WTC11 (cell line): ENCODE measurements at regions not wholly inside any gene's neighbourhood (a gene's known extent, or its start where the extent isn't known, plus 50 kb on each side); places are given as distances from the start of the nearest gene placed in this dataset.

ENCODE experiments used
- ATAC-seq: fragments of 200-7000 bp; cut with Tn5 transposase; 2 replicates; pipeline ENCODE4 v1.10.0; 2021; ENCODE audit warnings: mild to moderate bottlenecking, moderate library complexity
- CTCF ChIA-PET: fragments of 300-600 bp; sonication (Branson Sonifier 250); formaldehyde crosslinking; loops from one replicate; lab custom pipeline; 2021; ENCODE audit warnings: antibody characterized with exemption; lab: Charles Lee
- POLR2A ChIA-PET: fragments of 350-600 bp; sonication (Branson Sonifier 250); formaldehyde crosslinking; loops from one replicate; lab custom pipeline; 2021; ENCODE audit warnings: antibody characterized with exemption; lab: Charles Lee
- DNase-seq: peaks from one replicate; pipeline ENCODE4 v3.0.0; 2021; ENCODE audit warnings: low spot score
- H3K27ac Mint-ChIP-seq: 2 replicates; pipeline ENCODE4 v1.8.0; 2021; ENCODE audit warnings: mixed read lengths
- H3K27me3 Mint-ChIP-seq: 2 replicates; pipeline ENCODE4 v1.8.0; 2021; ENCODE audit warnings: low read depth, mild to moderate bottlenecking, moderate library complexity, mixed read lengths
- H3K36me3 Mint-ChIP-seq: 2 replicates; pipeline ENCODE4 v1.8.0; 2021; ENCODE audit warnings: mixed read lengths
- H3K4me1 Mint-ChIP-seq: 2 replicates; pipeline ENCODE4 v1.8.0; 2022; ENCODE audit warnings: mixed read lengths
- H3K4me3 Mint-ChIP-seq: 2 replicates; pipeline ENCODE4 v1.8.0; 2021; ENCODE audit warnings: mild to moderate bottlenecking, moderate library complexity, mixed read lengths
- H3K9me3 Mint-ChIP-seq: 2 replicates; pipeline ENCODE4 v1.8.0; 2021; ENCODE audit warnings: mixed read lengths
- FOXJ3 ChIP-seq: sonication (generic); formaldehyde crosslinking; IDR thresholded peaks from 2 replicates; pipeline ENCODE4 v1.9.0; 2021; ENCODE audit warnings: missing genetic modification reagents, mild to moderate bottlenecking, borderline replicate concordance
- FOXP1 ChIP-seq: sonication (generic); formaldehyde crosslinking; IDR thresholded peaks from 2 replicates; pipeline ENCODE4 v1.8.0; 2022; ENCODE audit warnings: missing genetic modification reagents, mild to moderate bottlenecking, moderate library complexity, borderline replicate concordance
- GTF2I ChIP-seq: fragments of 250-450 bp; sonication (Bioruptor Pico); conservative IDR thresholded peaks from 2 replicates; pipeline ENCODE4 v1.4.0; 2021; ENCODE audit warnings: mild to moderate bottlenecking
- IRF2 ChIP-seq: sonication (generic); formaldehyde crosslinking; IDR thresholded peaks from 2 replicates; pipeline ENCODE4 v1.8.0; 2022; ENCODE audit warnings: low read depth, missing genetic modification reagents, borderline replicate concordance
- JAZF1 ChIP-seq: fragments of 250-450 bp; sonication (Bioruptor Pico); IDR thresholded peaks from 2 replicates; pipeline ENCODE4 v1.9.0; 2021; ENCODE audit warnings: moderate library complexity, mild to moderate bottlenecking, inconsistent platforms
- PRRX2 ChIP-seq: fragments of 250-450 bp; sonication (Bioruptor Pico); IDR thresholded peaks from 2 replicates; pipeline ENCODE4 v1.8.0; 2021; ENCODE audit warnings: mild to moderate bottlenecking
- RELA ChIP-seq: sonication (generic); formaldehyde crosslinking; IDR thresholded peaks from 2 replicates; pipeline ENCODE4 v1.8.1; 2022; ENCODE audit warnings: missing genetic modification reagents, mild to moderate bottlenecking, borderline replicate concordance
- SMAD4 ChIP-seq: sonication (generic); formaldehyde crosslinking; IDR thresholded peaks from 2 replicates; pipeline ENCODE4 v1.8.0; 2022; ENCODE audit warnings: mild to moderate bottlenecking, missing genetic modification reagents
- ZNF671 ChIP-seq: fragments of 250-450 bp; sonication (Bioruptor Pico); IDR thresholded peaks from 2 replicates; pipeline ENCODE4 v1.8.0; 2021; ENCODE audit warnings: mild to moderate bottlenecking
- TF ChIP-seq, protein P1 (sequence below): sonication (generic); formaldehyde crosslinking; IDR thresholded peaks from 2 replicates; pipeline ENCODE4 v1.8.1; 2023; ENCODE audit warnings: mild to moderate bottlenecking, missing genetic modification reagents, moderate library complexity
- TF ChIP-seq, protein P2 (sequence below): sonication (generic); formaldehyde crosslinking; IDR thresholded peaks from 2 replicates; pipeline ENCODE4 v1.8.1; 2022; ENCODE audit warnings: mild to moderate bottlenecking, moderate library complexity, missing genetic modification reagents
- TF ChIP-seq, protein P3 (sequence below): sonication (generic); formaldehyde crosslinking; IDR thresholded peaks from 2 replicates; pipeline ENCODE4 v1.8.0; 2022; ENCODE audit warnings: mild to moderate bottlenecking, missing genetic modification reagents
- TF ChIP-seq, protein P4 (sequence below): sonication (generic); formaldehyde crosslinking; conservative IDR thresholded peaks from 2 replicates; pipeline ENCODE4 v1.8.1; 2023; ENCODE audit warnings: mild to moderate bottlenecking, low read depth, missing genetic modification reagents, moderate library complexity
- TF ChIP-seq, protein P5 (sequence below): fragments of 250-450 bp; sonication (Bioruptor Pico); IDR thresholded peaks from 2 replicates; pipeline ENCODE4 v1.8.0; 2021; ENCODE audit warnings: mild to moderate bottlenecking
- TF ChIP-seq, protein P6 (sequence below): sonication (generic); formaldehyde crosslinking; conservative IDR thresholded peaks from 2 replicates; pipeline ENCODE4 v1.8.1; 2022; ENCODE audit warnings: mild to moderate bottlenecking, missing genetic modification reagents
- TF ChIP-seq, protein P7 (sequence below): sonication (generic); formaldehyde crosslinking; IDR thresholded peaks from 2 replicates; pipeline ENCODE4 v1.8.1; 2022; ENCODE audit warnings: low read depth, mild to moderate bottlenecking, moderate library complexity, missing genetic modification reagents, borderline replicate concordance
- TF ChIP-seq, protein P8 (sequence below): fragments of 250-450 bp; sonication (Bioruptor Pico); IDR thresholded peaks from 2 replicates; pipeline ENCODE4 v1.9.0; 2021; ENCODE audit warnings: mild to moderate bottlenecking, borderline replicate concordance

DNA sequence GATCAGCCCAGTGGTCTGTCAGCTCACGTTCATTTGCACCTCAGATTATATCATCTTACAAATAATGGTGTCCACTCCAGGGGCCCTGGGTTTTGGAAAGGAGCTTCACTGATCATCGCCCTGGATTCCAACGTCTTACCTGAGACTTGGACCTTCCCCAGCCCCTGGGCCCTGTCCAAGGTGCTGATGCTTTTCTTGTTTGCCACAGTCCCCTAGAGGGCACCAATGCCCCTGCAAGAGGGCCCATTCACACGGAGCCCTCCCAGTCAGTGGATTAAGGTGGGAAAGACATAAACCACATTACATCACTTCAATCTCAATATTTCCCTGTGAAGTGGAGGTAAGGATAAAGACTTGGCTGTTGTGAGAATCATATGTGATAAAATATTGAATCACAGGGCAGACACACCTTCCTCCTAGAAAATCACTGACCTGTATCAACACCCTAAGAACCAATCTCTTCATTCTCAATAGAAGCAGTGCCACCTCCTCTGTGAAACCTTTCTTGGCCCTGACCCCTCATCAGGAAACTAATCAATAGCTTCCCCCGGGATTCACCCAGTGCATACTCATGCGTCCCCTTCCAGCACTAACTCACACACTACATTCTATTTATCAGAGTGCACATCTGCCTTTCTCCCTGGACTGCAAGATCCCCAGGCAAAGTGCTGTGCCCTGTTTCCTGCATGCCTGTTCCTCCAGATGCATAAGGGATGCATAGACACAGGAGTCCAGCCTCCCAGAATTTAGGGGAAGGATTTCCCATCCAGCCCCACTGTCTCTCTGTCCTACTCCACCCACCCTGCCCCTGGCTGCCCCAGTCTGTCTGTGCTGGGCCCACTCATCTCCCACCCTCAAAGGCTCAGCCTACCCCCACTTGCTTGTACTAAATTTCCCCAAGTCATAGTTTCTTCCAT, 167.0 kb downstream of the BUD13 start (continued):
- no peak for TF ChIP-seq GTF2I
- TF ChIP-seq, protein P1, sequence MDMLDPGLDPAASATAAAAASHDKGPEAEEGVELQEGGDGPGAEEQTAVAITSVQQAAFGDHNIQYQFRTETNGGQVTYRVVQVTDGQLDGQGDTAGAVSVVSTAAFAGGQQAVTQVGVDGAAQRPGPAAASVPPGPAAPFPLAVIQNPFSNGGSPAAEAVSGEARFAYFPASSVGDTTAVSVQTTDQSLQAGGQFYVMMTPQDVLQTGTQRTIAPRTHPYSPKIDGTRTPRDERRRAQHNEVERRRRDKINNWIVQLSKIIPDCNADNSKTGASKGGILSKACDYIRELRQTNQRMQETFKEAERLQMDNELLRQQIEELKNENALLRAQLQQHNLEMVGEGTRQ = no peak
- TF ChIP-seq, protein P2, sequence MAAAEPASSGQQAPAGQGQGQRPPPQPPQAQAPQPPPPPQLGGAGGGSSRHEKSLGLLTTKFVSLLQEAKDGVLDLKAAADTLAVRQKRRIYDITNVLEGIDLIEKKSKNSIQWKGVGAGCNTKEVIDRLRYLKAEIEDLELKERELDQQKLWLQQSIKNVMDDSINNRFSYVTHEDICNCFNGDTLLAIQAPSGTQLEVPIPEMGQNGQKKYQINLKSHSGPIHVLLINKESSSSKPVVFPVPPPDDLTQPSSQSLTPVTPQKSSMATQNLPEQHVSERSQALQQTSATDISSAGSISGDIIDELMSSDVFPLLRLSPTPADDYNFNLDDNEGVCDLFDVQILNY = 0 out of 2 replicates have a peak, but pooled peaks have one; percentile 35
- TF ChIP-seq, protein P3, sequence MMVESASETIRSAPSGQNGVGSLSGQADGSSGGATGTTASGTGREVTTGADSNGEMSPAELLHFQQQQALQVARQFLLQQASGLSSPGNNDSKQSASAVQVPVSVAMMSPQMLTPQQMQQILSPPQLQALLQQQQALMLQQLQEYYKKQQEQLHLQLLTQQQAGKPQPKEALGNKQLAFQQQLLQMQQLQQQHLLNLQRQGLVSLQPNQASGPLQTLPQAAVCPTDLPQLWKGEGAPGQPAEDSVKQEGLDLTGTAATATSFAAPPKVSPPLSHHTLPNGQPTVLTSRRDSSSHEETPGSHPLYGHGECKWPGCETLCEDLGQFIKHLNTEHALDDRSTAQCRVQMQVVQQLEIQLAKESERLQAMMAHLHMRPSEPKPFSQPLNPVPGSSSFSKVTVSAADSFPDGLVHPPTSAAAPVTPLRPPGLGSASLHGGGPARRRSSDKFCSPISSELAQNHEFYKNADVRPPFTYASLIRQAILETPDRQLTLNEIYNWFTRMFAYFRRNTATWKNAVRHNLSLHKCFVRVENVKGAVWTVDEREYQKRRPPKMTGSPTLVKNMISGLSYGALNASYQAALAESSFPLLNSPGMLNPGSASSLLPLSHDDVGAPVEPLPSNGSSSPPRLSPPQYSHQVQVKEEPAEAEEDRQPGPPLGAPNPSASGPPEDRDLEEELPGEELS (CRISPR knock-in tag) = peak; percentile 90
- no peak for TF ChIP-seq FOXJ3 (CRISPR knock-in tag)
- TF ChIP-seq, protein P4, sequence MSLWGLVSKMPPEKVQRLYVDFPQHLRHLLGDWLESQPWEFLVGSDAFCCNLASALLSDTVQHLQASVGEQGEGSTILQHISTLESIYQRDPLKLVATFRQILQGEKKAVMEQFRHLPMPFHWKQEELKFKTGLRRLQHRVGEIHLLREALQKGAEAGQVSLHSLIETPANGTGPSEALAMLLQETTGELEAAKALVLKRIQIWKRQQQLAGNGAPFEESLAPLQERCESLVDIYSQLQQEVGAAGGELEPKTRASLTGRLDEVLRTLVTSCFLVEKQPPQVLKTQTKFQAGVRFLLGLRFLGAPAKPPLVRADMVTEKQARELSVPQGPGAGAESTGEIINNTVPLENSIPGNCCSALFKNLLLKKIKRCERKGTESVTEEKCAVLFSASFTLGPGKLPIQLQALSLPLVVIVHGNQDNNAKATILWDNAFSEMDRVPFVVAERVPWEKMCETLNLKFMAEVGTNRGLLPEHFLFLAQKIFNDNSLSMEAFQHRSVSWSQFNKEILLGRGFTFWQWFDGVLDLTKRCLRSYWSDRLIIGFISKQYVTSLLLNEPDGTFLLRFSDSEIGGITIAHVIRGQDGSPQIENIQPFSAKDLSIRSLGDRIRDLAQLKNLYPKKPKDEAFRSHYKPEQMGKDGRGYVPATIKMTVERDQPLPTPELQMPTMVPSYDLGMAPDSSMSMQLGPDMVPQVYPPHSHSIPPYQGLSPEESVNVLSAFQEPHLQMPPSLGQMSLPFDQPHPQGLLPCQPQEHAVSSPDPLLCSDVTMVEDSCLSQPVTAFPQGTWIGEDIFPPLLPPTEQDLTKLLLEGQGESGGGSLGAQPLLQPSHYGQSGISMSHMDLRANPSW = no peak; the same call in 1 of the 2 replicates

DNA sequence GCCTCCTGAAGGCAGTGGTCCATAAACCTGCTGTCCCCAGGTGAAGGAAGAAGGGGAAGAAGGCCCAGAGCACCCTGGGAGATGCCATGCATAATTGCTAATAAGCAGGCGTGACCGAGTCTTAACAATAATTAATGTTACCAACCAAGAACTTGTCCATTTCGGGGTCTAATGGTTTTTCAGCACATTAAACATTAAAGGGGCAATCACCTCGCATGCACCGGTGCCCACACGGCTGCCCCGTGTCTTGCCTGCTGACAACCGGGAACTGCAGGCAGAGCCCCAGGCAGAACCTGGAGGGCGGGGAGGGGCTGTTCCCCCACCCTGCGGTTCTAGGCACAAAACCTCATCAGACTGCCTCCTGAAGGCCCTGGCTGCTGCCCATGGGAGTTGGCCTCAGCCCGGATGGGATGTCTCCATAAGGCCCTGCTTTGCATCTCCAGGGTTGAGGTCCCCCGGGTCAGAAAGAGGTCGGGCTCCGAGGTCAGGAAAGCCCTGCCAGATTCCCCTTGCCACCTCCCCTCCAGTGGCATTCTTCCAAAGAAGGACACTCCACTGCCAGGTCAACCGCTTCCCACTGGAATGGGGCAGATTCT, 169.0 kb downstream of the BUD13 start:
- Mint-ChIP-seq H3K9me3 (no peaks in the 10 kb centered on the region), H3K27me3 (peaks cover 17% of the 10 kb centered on the region), H3K36me3 (no peaks in the 10 kb centered on the region), H3K4me3 (no peak overlapping the region), H3K4me1 (peaks cover 8% of the 10 kb centered on the region), H3K27ac (no peak overlapping the region)
- ATAC-seq (no peak), DNase-seq (no peak)
- ChIA-PET POLR2A (no interaction called here), CTCF (no interaction called here)
- TF ChIP-seq, protein P5, sequence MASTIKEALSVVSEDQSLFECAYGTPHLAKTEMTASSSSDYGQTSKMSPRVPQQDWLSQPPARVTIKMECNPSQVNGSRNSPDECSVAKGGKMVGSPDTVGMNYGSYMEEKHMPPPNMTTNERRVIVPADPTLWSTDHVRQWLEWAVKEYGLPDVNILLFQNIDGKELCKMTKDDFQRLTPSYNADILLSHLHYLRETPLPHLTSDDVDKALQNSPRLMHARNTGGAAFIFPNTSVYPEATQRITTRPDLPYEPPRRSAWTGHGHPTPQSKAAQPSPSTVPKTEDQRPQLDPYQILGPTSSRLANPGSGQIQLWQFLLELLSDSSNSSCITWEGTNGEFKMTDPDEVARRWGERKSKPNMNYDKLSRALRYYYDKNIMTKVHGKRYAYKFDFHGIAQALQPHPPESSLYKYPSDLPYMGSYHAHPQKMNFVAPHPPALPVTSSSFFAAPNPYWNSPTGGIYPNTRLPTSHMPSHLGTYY (CRISPR knock-in tag) = no peak
- TF ChIP-seq ZNF671 (CRISPR knock-in tag) (no peak), RELA (CRISPR knock-in tag) (no peak), IRF2 (no peak), JAZF1 (no peak), FOXP1 (CRISPR knock-in tag) (no peak), PRRX2 (CRISPR knock-in tag) (no peak), SMAD4 (CRISPR knock-in tag) (no peak)
- TF ChIP-seq, protein P6, sequence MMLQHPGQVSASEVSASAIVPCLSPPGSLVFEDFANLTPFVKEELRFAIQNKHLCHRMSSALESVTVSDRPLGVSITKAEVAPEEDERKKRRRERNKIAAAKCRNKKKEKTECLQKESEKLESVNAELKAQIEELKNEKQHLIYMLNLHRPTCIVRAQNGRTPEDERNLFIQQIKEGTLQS (CRISPR knock-in tag) = no peak
- TF ChIP-seq, protein P7, sequence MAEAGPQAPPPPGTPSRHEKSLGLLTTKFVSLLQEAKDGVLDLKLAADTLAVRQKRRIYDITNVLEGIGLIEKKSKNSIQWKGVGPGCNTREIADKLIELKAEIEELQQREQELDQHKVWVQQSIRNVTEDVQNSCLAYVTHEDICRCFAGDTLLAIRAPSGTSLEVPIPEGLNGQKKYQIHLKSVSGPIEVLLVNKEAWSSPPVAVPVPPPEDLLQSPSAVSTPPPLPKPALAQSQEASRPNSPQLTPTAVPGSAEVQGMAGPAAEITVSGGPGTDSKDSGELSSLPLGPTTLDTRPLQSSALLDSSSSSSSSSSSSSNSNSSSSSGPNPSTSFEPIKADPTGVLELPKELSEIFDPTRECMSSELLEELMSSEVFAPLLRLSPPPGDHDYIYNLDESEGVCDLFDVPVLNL (CRISPR knock-in tag) = no peak
- TF ChIP-seq, protein P8, sequence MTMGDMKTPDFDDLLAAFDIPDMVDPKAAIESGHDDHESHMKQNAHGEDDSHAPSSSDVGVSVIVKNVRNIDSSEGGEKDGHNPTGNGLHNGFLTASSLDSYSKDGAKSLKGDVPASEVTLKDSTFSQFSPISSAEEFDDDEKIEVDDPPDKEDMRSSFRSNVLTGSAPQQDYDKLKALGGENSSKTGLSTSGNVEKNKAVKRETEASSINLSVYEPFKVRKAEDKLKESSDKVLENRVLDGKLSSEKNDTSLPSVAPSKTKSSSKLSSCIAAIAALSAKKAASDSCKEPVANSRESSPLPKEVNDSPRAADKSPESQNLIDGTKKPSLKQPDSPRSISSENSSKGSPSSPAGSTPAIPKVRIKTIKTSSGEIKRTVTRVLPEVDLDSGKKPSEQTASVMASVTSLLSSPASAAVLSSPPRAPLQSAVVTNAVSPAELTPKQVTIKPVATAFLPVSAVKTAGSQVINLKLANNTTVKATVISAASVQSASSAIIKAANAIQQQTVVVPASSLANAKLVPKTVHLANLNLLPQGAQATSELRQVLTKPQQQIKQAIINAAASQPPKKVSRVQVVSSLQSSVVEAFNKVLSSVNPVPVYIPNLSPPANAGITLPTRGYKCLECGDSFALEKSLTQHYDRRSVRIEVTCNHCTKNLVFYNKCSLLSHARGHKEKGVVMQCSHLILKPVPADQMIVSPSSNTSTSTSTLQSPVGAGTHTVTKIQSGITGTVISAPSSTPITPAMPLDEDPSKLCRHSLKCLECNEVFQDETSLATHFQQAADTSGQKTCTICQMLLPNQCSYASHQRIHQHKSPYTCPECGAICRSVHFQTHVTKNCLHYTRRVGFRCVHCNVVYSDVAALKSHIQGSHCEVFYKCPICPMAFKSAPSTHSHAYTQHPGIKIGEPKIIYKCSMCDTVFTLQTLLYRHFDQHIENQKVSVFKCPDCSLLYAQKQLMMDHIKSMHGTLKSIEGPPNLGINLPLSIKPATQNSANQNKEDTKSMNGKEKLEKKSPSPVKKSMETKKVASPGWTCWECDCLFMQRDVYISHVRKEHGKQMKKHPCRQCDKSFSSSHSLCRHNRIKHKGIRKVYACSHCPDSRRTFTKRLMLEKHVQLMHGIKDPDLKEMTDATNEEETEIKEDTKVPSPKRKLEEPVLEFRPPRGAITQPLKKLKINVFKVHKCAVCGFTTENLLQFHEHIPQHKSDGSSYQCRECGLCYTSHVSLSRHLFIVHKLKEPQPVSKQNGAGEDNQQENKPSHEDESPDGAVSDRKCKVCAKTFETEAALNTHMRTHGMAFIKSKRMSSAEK (CRISPR knock-in tag) = no peak
